Progenitor cell of endocrine pancreas (in vitro differentiated cells): ENCODE measurements at regions not wholly inside any gene's neighbourhood (a gene's known extent, or its start where the extent isn't known, plus 50 kb on each side); places are given as distances from the start of the nearest gene placed in this dataset.

Source experiments
- DNase-seq: peaks from one replicate; pipeline ENCODE4 v3.0.0; 2021; ENCODE audit warnings: low spot score; ENCODE audit not compliant: unreplicated experiment
- H3K27ac Mint-ChIP-seq: 2 replicates; pipeline ENCODE4 v1.8.0; 2021; ENCODE audit warnings: mild to moderate bottlenecking, moderate library complexity, mixed read lengths
- H3K27me3 Mint-ChIP-seq: 2 replicates; pipeline ENCODE4 v1.8.0; 2021; ENCODE audit warnings: mixed read lengths
- H3K36me3 Mint-ChIP-seq: 2 replicates; pipeline ENCODE4 v1.8.0; 2022; ENCODE audit warnings: mixed read lengths; ENCODE audit not compliant: insufficient read depth
- H3K4me1 Mint-ChIP-seq: 2 replicates; pipeline ENCODE4 v1.8.0; 2021; ENCODE audit warnings: low read depth, mixed read lengths
- H3K4me3 Mint-ChIP-seq: 2 replicates; pipeline ENCODE4 v1.8.0; 2021; ENCODE audit warnings: low read depth, mild to moderate bottlenecking, moderate library complexity, mixed read lengths
- H3K9me3 Mint-ChIP-seq: 2 replicates; pipeline ENCODE4 v1.8.0; 2021; ENCODE audit warnings: low read depth, mixed read lengths
- TF ChIP-seq, protein P1 (sequence below): fragments of 200-600 bp; sonication (generic); IDR thresholded peaks from one replicate; pipeline ENCODE4 v1.5.0; 2021; ENCODE audit warnings: antibody characterized with exemption, mild to moderate bottlenecking; ENCODE audit not compliant: unreplicated experiment

DNA sequence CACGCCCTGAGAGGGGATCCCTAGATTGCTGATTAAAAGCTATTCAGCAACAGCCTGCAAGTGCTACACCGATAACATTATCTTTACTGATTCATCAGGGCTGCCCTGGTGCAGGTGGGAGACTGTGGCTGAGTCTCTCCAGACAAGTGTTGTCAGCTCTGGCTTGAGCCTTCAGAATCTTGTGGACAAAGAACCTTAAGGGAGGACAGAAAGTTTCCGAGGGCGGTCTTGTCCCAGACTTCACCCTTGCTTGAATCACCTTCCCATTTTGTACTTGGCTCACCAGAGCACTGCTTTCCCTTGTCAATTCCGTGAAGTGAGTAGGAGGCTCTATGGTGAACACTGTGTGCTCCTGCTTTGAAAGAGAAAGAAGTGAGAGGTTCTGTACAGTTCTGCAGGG is 88.6 kb upstream of the PCSK2 start:
- peaks cover 3% of the 10 kb centered on the region for H3K9me3 Mint-ChIP-seq
- peaks cover 11% of the 10 kb centered on the region for H3K27me3 Mint-ChIP-seq
- no peak overlapping the region for H3K4me3 Mint-ChIP-seq
- H3K36me3 Mint-ChIP-seq, result no peaks in the 10 kb centered on the region
- H3K27ac Mint-ChIP-seq, result no peak overlapping the region
- peaks cover 11% of the 10 kb centered on the region for H3K4me1 Mint-ChIP-seq
- no peak for DNase-seq
- TF ChIP-seq, protein P1, sequence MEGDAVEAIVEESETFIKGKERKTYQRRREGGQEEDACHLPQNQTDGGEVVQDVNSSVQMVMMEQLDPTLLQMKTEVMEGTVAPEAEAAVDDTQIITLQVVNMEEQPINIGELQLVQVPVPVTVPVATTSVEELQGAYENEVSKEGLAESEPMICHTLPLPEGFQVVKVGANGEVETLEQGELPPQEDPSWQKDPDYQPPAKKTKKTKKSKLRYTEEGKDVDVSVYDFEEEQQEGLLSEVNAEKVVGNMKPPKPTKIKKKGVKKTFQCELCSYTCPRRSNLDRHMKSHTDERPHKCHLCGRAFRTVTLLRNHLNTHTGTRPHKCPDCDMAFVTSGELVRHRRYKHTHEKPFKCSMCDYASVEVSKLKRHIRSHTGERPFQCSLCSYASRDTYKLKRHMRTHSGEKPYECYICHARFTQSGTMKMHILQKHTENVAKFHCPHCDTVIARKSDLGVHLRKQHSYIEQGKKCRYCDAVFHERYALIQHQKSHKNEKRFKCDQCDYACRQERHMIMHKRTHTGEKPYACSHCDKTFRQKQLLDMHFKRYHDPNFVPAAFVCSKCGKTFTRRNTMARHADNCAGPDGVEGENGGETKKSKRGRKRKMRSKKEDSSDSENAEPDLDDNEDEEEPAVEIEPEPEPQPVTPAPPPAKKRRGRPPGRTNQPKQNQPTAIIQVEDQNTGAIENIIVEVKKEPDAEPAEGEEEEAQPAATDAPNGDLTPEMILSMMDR, result no peak

DNA sequence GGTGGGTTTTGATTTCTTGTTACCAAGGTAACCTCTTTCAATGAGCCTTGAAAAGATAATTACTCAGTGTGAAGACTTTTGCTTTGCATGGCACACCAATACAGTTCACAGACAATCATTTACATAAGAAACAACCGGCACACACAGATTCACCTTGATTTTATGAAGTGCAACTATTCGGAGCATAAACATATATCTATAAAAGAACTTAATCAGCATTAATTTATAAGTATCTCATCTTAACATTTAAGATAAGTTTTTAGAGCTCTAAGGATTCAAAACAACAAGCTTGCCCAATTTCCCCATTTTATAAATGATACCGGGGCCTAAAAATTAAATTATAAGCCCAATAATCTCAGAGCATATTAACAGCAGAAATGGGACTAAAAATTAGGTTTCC is 85.9 kb upstream of the PCSK2 start:
- DNase-seq, result no peak
- TF ChIP-seq, protein P1, result no peak

DNA sequence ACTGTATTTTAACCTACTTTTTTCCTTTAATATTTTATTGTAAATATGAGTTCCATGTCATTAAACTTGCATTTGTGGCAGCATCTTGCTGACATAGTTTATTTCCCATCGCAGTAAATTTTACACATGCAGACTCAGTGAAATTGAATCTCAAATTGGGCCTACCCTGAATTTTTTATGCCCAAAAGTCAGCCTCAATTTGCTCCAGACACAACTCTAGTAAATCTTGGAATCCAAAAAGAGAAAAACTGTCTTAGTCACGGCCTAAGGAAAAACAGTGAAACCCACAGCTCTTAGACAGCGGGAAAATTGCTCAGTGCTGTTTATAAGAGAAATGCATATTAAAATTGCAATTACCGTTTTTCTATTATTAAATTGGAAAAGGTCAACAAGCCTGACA is 85.3 kb upstream of the PCSK2 start:
- TF ChIP-seq, protein P1, result no peak
- Mint-ChIP-seq H3K9me3 (peaks cover 3% of the 10 kb centered on the region), H3K36me3 (no peaks in the 10 kb centered on the region), H3K27me3 (peaks cover 14% of the 10 kb centered on the region), H3K4me3 (no peak overlapping the region), H3K27ac (no peak overlapping the region), H3K4me1 (peaks cover 11% of the 10 kb centered on the region)
- no peak for DNase-seq

More for the DNA sequence above, 85.9 kb upstream of the PCSK2 start:
- Mint-ChIP-seq H3K36me3 (no peaks in the 10 kb centered on the region), H3K27ac (no peak overlapping the region), H3K4me3 (no peak overlapping the region), H3K9me3 (peaks cover 3% of the 10 kb centered on the region), H3K4me1 (peaks cover 11% of the 10 kb centered on the region), H3K27me3 (peaks cover 14% of the 10 kb centered on the region)

DNA sequence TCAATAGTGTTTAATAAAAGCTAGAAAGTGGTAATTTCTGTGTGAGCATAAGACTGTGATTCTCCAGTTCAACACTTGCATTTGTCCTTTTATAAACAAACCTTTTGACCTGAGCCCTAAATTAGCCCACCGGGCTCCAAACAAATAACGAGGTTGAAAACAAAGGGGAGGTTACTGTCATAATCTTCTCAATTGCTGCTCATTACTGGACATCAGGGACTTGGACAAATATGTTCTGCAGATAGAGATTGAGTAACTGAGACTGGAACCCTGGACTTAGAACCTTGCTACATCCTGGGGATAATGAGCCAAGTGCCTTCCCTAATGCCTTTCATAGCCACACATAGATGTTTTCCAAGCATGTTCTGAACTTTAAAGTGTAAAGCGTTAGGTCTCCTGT is 84.2 kb upstream of the PCSK2 start:
- H3K9me3 Mint-ChIP-seq, result peaks cover 3% of the 10 kb centered on the region
- H3K36me3 Mint-ChIP-seq, result no peaks in the 10 kb centered on the region
- DNase-seq, result no peak
- TF ChIP-seq, protein P1, result no peak
- peaks cover 6% of the 10 kb centered on the region for H3K27me3 Mint-ChIP-seq
- H3K4me3 Mint-ChIP-seq, result no peak overlapping the region
- H3K4me1 Mint-ChIP-seq, result peaks cover 11% of the 10 kb centered on the region
- H3K27ac Mint-ChIP-seq, result no peak overlapping the region

DNA sequence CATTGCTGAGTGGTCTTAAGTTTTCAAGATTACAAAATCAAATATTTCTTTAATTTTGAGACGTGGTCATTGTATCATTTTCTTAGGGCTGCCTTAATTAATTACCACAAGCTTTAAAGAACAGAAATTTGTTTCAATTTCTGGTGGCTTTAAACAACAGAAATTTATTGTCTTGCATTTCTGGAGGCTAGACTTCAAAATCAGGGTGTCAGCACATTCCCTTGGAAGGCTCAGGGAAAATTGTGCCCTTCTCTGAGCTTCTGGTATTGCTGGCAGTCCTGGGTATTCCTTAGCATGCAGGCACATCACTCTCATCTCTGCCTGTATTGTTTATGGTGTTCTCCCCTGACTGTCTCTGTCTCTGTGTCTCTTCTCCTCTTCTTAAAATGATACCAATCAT is 76.0 kb upstream of the PCSK2 start:
- H3K4me3 Mint-ChIP-seq, result no peak overlapping the region
- no peaks in the 10 kb centered on the region for H3K36me3 Mint-ChIP-seq
- H3K9me3 Mint-ChIP-seq, result peaks cover 2% of the 10 kb centered on the region
- H3K4me1 Mint-ChIP-seq, result no peaks in the 10 kb centered on the region
- H3K27ac Mint-ChIP-seq, result no peak overlapping the region
- no peak for DNase-seq
- H3K27me3 Mint-ChIP-seq, result peaks cover 30% of the 10 kb centered on the region
- TF ChIP-seq, protein P1, result no peak
